Stimulated activated naive CD8-positive, alpha-beta T cell treated with anti-CD3 and anti-CD28 coated beads, Interleukin-15, Interleukin-2, amounts not matched to agents 100 U/mL and 50 U/mL, for 24 hours (primary cell): ENCODE measurements at regions not wholly inside any gene's neighbourhood (a gene's known extent, or its start where the extent isn't known, plus 50 kb on each side); places are given as distances from the start of the nearest gene placed in this dataset.
"Not testable (repeated sequence)": the region's sequence is repeated elsewhere in the genome, so short reads cannot be mapped to it uniquely, and the experiment has no call there.

Experiments
- ATAC-seq: fragments of 150-1000 bp; cut with Tn5 transposase; one replicate; pipeline ENCODE4 v1.10.0; 2021
- DNase-seq: peaks from one replicate; pipeline ENCODE4 v3.0.0; 2021

DNA sequence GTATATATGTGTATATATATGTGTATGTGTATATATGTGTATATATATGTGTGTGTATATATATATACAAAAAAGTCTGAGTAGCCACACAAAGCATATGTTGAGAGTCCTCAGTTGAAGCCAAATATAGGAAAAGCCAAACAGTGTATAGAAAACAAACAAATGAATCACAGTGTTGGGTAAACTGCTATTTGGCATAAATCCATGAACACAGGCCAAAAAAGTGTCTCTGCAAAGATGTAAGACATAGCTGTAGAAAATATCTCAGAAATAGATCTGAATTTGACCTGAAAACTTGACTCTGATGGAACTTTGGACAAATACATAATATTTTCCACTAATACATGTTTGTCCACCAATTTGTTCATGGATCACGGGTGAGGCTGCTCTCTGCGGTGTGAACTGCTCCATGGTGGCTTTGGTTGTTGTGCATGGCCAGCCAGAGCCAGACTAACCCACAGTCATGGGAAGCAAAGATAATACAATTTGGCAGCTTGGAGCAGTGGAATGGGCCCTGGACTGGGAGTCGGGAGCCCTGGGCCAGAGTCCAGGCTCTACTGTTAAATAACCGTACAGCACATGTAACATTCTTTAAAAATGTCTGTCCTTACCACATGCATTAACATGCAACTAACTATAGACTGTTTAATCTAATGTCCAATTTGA lies 76.9 kb upstream of the EED start:
- DNase-seq: no peak

DNA sequence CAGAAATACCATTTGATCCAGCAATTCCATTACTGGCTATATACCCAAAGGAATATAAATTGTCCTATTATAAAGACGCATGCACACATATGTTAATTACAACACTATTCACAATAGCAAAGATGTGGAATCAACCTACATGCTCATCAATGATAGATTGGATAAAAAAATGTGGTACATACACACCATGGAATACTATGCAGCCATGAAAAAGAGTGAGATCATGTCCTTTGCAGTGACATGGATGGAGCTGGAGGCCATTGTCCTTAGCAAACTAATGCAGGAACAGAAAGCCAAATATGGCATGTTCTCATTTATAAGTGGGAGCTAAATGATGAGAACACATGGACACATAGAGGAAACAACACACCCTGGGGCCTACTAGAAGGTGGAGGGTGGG lies 78.3 kb upstream of the EED start:
- not testable (repeated sequence) for ATAC-seq, DNase-seq

More for the DNA sequence above, 76.9 kb upstream of the EED start:
- ATAC-seq: no peak

DNA sequence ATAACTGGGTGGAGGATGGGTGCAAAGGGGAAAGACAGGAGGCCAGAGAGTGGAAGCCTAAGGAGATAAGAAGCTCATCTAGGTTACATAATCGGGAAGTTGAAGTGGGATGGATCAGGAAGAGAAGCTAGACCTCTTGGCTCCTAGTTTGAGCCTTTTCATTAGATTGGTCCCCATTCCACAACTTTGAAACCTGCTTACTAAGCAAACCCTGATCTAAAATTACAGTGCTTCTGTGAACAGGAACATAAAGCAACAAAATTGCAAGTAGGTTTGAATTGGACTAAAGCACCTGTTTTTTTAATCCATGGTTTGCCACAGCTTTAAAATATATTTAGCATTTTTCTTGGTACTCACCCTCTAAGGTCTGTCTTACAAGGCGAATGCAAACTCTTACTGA lies 80.4 kb upstream of the EED start:
- no peak for ATAC-seq
- DNase-seq: no peak

DNA sequence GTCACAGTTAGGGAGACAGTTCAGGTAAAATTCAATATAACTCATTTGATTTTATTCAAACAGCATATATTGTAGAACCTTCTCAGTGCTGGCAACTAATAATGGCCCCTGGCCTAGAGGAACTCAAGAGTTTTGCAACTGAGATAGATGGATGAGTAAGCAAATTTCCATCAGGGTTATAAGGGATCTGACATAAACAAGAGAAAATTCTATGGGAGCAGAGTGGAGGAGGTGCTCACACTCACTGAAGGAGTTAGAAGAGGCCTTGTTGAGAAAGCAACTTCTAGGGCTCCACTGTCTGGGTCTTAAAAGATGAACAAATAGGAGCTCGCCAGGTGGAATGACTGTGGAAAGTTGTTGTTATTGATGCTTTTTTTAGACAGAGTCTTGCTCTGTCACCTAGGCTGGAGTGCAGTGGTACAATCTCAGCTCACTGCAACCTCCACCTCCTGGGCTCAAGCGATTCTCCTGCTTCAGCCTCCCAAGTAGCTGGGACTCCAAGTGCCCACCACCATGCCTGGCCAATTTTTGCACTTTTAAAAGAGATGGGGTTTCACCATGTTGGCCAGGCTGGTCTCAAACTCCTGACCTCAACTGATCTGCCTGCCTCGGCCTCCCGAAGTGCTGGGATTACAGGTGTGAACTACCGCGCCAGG lies 81.2 kb upstream of the EED start:
- DNase-seq, ATAC-seq: not testable (repeated sequence)

DNA sequence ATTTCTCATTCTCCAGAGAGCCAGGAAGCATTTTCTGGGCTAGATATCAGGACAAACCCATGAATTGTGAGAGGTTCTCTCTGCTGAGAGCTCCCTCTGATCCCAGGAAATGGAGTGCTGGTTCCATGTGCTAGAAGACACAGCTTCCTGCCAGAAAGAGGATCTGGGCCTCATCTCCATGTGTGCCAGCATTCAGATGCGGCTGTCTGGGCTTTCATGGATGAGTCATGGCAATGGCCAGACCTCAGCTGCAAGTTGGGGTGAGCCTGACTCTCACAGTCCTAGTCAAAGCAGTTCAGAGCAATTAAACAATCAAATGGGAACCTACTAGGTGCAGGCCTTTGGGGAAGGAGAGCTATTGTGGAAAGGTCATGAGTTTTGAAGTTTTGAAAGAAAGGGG lies 82.3 kb upstream of the EED start:
- DNase-seq (no peak), ATAC-seq (peak; percentile 52)

DNA sequence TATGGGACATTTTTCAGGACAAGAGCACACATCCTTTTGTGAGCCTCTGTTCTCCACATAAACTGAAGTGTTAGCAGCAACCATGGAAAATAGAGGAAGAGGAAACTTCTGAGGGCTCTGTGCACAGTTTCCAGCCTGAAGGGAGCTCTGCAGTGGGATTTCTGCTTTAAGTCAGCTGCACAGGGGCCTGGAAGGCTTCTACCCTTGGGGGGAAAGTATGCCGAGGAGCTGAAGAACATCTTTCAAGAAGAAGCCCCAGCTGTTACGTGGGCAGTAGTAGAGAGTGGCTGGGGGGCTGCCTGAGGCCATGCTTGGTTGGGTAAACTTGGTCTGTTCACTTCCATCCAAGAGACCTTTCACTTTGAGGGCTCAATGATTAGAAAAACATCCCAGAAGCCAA lies 82.7 kb upstream of the EED start:
- no peak for ATAC-seq
- no peak for DNase-seq

DNA sequence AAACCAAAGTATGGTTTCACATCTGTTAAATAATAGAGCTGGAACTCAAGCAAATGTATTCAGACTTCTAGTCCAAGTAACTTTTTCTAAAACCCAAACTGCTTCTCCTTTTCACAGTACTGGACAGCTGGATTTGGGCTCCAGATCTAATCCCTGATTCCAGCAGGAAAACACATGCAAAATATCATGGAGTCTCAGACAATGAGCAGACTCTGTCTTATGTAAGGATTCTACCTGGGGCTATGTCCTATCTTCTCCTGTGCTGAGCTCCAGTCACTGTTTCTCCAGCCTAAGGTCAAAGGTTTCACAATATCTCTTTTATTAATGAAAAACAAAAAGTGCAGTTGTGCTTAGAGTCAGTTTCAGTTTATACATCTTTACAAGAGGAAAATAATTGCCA lies 83.2 kb upstream of the EED start:
- ATAC-seq (no peak), DNase-seq (no peak)

DNA sequence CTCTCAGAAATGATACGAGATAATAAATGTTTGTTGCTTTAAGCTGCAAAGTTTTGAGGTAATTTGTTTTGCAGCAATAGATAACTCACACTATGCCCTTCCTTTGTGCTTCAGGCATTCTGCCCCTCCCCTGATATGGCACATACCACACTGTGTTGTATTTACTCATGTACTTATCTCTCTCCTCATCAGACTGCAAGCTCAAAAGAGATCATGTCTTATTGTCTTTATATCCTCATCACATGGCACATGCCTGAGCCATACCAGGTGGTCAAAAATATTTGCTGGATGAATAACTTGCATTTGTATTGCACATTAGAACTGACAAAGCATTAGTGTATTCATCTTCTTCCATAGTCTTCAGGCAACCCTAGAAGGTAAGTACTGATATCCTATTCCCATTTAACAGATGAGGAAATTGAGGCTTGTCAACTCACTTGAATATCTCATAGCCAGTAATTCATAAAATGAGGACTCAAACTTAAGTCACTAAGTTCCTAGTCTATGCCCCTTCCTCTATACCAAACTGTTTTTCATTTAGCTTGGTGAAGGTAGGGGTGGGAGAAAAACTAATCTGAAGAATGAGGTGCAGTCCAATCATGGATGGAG lies 83.9 kb upstream of the EED start:
- no peak for ATAC-seq
- no peak for DNase-seq

DNA sequence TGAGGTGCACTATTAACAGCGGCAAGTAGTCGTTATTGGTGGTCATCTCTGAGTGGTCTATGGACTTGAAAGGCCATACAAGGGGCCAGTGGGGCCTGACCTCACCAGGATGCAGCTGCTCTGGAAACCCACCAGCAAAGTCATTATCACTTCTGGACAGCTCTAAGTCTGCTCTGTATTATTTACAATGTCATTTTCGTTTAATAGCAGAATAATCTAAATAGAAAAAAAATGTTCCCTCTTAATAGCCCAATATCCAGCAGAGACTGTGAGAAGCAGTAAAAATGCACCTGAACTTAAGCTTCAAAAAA lies 85.0 kb upstream of the EED start:
- DNase-seq (no peak), ATAC-seq (no peak)

DNA sequence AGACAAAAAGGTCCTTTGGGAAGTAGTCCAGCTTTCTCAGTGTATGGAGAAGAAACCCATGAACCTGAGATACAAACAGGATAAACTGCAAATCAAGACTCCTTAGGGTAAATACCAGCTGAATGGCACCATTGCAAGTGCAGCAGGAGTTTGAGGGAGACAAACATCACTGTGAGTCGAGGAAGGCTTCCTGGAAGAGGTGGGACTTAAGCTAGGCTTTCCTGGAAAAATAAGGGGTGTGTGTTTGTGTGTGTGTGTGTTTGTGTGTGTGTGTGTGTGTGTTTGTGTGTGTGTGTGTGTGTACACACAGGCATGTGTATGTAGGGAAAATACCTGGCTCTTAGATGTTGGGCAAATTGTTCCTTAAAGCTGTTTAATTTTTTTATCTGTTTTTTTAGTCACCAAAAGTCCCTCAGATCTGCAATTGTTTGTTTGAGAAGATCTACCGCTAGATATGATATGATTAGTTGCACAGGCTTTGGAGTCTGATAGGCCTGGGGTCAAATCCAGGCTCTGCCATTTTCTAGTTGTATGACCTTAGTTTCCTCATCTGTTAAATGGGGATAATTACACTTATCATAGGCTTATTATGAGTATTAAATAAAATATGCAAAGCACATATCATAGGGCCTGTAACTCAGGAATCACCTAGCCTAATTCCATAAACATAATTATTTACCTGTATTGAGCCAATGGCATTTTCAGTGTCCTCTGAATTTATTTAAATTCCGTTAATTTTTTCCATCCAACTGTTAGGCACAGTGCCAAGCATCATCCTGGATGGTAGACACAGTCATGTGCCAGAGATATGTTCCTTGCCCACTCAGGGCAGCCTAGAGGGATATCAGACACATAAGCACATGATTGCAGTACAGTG lies 85.6 kb upstream of the EED start:
- no peak for ATAC-seq

DNA sequence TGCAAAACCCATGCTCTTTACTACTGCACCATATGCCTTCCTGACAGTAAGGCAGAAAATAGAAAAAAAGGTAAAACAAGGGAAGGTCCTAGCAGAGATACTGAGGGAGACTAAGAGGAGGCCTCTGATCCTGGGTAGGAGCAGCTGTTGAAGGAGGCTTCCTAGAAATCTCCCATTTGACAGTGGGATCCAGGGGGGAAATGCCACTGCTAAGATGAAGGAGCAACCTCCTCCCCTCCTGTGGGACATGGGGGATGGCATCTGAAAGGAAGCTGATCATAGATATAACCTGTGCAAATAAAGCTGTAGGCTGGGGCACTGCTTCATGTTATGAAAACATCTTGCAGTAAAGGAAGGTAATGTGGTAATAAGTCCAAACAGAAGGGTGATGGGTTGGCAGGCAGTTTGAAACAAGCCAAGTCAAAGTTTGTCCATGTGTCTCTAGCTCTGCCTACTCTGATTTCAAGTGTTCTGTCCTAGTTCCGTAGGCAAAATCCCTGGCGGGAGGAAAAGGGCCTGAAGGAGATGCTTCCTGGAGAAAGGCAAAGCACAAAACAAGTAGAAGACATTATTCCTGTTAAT lies 86.7 kb upstream of the EED start:
- ATAC-seq (no peak), DNase-seq (no peak)

More for the DNA sequence above, 85.6 kb upstream of the EED start:
- no peak for DNase-seq

DNA sequence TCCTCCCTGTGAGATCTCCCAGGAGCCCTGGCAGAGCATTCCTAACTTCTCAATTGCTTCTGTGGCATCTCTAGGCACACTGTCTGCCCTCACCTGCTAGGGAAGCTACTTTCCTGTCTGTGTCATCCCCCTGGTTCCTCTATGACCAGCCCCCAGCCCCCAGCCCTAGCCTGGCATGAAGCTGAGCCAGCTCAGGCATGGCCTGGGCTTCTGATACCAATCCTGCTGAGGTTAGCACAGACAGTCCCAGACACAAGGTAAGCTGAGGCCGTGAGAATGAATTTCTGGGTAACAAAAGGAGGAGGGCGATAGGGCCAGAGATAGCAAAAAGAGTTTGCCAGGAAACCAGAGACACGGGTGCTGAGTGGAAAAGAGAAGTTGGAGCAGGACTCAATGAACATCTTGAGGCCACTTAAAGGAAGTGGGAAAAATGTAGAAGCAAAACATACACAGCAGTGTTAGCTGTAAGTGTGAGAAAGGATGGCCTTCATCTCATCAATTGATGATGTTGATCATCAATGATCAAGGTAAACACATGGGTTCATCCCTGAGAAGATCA lies 87.6 kb upstream of the PICALM start:
- no peak for ATAC-seq
- no peak for DNase-seq

DNA sequence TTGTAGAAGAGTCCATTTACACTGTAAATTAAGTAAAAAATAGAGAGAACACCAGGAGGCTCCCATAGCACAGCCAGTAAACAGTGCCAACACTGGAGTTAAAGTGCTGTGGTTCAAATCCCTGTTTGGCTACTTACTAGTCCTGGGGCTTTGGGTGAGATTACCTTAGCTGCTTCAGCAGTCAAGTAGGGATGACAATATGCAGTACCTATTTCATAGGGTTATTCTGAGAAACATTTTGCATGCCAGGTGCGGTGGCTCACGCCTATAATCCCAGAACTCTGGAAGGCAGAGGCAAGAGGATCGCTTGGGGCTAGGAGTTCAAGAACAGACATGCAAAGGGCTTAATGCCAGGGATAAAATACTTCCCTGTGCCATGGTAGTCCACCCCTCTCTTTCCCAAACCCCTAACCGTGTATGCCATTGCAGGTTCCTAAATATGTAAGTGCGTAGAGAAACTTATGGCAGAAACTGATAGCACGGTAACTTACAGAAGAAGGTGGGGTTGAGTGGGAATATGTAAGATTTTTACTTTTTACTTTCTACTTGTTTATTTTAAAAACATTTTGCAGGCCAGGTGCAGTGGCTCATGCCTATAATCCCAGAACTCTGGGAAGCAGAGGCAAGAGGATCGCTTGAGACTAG lies 86.4 kb upstream of the PICALM start:
- no peak for ATAC-seq
- DNase-seq: no peak

DNA sequence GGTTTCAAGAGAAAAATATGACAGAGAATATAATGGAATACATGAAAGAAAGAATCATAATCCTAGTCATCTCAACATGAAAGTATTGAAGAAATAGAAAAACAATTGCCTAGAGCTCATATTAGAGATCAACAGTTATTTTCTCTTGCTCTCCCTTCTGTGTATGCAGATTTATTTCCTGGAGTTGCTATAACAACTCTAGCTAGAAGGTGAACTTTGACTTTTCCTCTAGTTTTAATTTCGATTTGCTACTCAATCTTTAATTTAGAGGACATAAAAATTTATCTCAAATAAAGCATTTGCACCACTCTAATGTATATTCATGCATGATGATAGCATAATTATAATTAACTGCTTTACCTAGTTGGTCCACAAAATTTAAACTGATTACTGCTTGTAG lies 84.6 kb upstream of the PICALM start:
- ATAC-seq: no peak
- no peak for DNase-seq

DNA sequence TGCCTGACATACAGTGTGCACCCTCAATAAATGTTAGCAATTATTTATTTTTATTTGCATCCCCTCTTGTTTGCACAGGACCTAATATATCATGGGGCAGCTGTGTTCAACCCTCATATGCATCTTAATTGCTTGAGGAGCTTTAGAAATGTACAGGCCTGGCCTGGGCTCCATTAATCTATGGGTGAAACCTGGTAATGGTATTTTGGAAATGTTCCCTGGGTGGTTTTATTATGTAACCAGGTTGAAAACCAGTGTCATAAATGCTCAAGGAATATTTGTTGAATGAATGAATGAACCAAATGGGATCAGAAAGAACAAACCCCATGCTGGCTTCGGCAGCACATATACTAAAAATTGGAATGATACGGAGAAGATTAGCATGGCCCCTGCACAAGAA lies 84.0 kb upstream of the PICALM start:
- DNase-seq (no peak), ATAC-seq (no peak)

DNA sequence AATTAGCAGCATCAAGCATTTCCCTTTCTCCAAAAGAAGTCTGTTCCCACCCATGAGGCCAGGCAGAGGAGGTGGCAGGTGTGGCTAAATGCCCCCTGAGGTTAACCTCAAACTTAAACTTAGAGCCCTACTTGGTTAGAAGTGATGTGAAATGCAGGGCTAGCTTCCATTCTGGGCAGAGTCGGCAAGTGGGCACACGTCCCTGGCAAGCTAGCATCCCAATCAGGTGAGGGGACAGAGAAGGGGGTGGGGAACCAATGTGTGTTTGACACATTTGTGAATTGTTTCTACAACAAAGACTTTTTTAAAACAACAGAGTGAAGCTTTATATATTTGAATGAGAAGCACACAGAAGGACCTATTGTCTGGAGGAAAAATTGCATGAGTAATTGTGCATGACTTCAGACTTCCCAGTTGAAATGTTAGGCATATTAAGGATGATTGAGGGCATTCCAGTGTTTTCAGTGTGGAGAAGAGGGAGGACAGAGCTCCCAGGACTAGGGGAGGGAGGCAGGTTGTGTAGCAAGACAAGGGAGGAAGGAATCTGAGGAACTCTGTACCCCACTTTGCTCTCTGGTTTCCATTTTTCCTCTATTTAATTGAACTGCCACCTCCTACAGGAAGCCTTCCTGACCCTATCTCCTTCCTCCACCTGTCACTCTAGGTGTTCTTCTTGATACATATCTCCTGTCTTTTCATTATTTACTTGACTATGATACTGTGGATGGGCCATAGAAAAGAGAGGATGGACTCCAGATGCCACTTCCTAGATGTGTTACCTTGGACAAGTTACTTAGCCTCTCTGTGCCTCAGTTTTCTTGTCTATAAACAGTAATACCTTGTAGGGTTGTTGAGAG lies 83.3 kb upstream of the PICALM start:
- DNase-seq (no peak), ATAC-seq (no peak)

DNA sequence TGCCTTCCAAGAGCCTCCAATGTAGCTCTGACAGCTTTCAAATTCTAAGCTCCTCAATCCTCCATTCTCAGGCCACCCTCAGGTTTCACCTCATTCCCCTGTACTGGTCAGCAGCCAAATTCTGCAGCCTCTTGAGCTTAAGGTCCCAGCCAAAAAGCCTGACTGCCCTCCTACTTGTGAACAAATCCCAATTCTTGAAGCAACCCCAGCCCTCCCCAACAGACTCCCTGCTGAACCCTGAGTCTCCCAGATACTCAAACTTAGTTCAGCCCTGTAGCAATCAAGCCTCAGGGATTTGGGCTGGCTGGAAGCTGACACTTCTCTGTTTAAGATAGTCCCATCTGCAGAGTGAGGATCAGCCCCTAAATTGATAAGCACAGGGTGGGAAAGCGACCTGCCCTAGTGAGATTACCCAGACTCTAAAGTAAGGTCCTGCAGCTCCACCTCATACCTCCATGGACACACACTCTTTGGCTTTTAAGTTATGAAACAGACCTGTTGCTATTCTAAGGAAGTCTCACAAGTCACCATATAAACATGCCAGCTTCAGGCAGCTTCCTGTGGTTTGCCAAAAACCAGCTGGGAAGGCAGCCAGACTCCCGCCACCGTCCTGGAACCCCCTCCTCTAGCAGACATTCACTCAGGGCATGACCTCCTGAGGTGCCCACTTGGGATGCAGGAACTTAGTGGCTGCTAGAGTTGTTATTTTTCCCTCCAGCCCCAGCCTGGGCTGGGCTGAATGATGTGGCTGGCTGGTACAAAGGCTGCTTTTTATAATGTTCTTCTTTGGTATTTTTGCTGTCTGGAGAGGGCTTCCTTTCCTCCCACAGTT lies 82.5 kb upstream of the PICALM start:
- DNase-seq (no peak), ATAC-seq (no peak)

DNA sequence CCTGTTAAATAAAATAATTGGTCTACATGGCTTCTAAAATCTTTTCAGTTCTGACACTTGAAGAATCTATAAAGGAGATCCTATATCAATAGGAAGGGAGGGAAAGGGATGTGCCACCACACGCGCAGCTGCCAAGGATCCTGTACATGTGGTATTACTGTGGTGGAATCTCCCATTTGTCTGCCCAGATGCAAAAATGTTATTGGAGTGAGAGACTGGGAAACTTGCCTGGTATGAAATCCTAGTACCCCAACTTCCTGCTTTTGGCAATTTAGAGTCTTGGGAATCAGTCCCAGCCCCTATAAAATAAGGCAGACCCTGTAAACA lies 81.9 kb upstream of the PICALM start:
- DNase-seq (no peak), ATAC-seq (no peak)

DNA sequence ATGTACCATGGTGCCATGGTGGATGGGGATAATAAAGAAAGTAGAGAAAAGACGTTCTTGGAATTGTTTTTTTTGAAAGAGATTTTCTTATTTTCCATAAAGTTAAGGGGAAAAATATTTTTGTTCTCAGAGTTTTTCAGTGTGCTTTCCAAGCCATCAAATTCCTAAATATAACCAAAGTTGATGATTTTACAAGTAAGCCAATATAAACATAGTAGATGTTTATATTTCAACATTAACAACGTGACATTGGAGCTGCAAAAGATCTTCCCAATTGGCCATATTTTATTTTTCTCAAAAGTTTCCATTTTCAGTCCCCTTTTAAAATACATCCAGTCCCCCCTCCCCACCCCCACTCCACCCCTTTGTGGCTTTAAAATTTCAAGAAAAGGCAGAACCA lies 80.9 kb upstream of the PICALM start:
- no peak for DNase-seq
- no peak for ATAC-seq

DNA sequence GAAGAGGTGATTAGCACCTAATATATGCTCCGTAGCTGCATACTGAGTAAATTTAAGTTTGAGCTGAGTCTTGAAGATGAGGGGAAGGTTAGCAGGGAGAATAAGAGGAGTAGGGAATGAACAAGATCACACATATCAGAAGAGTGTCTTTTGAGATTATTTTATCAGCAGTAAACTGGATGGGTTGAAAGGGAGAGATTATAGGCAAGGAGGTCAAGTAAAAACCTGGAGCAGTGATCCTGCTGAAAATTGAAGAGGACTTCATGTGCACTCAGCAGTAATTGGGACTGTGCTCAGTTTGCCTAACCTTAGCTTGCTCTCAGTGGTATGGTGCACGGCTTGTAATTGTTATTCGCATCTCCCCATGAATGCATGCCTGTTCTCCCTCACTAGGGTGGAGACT lies 79.5 kb upstream of the PICALM start:
- no peak for ATAC-seq
- no peak for DNase-seq
